ENCODE measurements at regions not wholly inside any gene's neighbourhood (a gene's known extent, or its start where the extent isn't known, plus 50 kb on each side); places are given as distances from the start of the nearest gene placed in this dataset.

DNA sequence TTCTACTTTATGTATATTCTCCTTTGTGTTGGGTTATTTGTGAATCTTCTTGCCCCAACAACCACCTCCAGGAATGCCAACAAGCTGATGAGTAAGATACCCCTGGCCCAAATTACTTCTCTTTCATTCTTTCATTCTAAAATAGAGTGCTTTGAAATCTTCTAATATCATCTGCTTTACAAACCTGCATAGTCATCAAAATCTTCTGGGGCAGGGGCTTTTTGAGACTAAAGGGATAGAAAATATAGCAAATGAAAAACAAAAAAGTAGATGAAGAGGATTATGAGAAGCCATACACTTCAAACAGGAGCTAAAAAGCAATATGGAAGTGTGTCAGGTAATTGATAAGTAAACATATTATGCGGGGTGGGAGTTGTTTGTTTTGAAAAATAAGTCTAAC lies 150.7 kb upstream of the SOX4 start:
- no peak overlapping the region for H3K4me3 Mint-ChIP-seq (ENCODE audit: unreplicated experiment)
- H3K27me3 Mint-ChIP-seq (ENCODE audit: unreplicated experiment), result peaks cover 3% of the 10 kb centered on the region
- H3K27ac Mint-ChIP-seq (ENCODE audit: unreplicated experiment), result no peak overlapping the region
- H3K9me3 Mint-ChIP-seq (ENCODE audit: unreplicated experiment), result no peaks in the 10 kb centered on the region
- peaks cover 2% of the 10 kb centered on the region for H3K4me1 Mint-ChIP-seq (ENCODE audit: low read depth, unreplicated experiment)
- TF ChIP-seq, protein P1, sequence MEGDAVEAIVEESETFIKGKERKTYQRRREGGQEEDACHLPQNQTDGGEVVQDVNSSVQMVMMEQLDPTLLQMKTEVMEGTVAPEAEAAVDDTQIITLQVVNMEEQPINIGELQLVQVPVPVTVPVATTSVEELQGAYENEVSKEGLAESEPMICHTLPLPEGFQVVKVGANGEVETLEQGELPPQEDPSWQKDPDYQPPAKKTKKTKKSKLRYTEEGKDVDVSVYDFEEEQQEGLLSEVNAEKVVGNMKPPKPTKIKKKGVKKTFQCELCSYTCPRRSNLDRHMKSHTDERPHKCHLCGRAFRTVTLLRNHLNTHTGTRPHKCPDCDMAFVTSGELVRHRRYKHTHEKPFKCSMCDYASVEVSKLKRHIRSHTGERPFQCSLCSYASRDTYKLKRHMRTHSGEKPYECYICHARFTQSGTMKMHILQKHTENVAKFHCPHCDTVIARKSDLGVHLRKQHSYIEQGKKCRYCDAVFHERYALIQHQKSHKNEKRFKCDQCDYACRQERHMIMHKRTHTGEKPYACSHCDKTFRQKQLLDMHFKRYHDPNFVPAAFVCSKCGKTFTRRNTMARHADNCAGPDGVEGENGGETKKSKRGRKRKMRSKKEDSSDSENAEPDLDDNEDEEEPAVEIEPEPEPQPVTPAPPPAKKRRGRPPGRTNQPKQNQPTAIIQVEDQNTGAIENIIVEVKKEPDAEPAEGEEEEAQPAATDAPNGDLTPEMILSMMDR (IDR thresholded peaks at IDR 0.05; ENCODE audit: partially characterized antibody, unreplicated experiment), result no peak
- H3K36me3 Mint-ChIP-seq (ENCODE audit: unreplicated experiment), result no peaks in the 10 kb centered on the region
- no peak for DNase-seq

DNA sequence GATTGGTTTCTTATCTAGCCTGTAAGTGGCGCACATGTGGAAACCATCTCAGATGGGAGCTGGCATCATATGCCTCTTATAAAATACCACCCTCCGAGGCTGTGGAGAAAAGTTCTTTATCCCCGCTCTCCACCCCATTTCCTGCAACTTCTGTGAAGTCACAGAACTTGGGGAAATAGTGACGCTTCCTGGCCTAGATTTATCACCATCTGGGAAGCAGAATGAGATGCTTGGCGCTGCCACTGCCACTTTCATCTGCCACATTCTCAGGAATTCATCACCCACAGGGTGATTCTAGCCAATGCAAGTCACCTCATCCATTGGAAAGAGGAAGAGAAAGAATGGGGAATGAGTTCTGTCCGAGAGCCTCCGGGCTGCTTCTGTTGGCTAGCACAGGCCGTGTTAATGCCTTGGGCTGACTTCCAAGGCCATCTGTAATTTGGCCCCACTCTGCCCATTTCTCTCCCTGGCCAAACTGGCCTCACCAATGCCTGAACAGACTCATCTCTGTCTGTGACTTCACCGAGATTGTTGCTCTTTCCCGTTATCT lies 148.8 kb upstream of the SOX4 start:
- Mint-ChIP-seq H3K4me3 (ENCODE audit: unreplicated experiment) (no peak overlapping the region), H3K4me1 (ENCODE audit: low read depth, unreplicated experiment) (peaks cover 6% of the 10 kb centered on the region)

DNA sequence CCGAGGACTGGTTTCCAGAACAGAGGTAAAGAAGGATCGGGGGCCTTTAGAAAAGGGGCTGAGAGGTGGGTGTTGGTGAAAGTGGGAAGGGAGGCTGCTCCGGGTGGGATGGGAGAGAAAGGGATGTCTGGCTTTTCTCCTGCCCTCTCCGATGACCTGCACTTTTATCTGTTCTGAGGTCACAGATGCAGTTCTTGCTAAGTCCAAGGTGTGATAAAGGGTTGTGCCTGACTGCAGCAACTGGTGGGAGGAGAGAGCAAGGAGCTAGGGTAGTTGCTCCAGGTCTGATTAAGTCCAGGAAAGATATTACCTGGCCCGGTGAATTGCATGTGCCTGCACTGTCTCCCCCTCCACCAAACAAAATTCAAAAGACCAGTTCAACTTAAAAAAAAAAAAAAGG lies 145.6 kb upstream of the SOX4 start:
- Mint-ChIP-seq H3K36me3 (ENCODE audit: unreplicated experiment) (no peaks in the 10 kb centered on the region), H3K4me1 (ENCODE audit: low read depth, unreplicated experiment) (peaks cover 7% of the 10 kb centered on the region), H3K4me3 (ENCODE audit: unreplicated experiment) (no peak overlapping the region), H3K27ac (ENCODE audit: unreplicated experiment) (no peak overlapping the region), H3K27me3 (ENCODE audit: unreplicated experiment) (peaks cover 3% of the 10 kb centered on the region), H3K9me3 (ENCODE audit: unreplicated experiment) (no peaks in the 10 kb centered on the region)
- no peak for DNase-seq
- TF ChIP-seq, protein P1 (IDR thresholded peaks at IDR 0.05; ENCODE audit: partially characterized antibody, unreplicated experiment), result no peak

More for the DNA sequence above, 148.8 kb upstream of the SOX4 start:
- H3K27me3 Mint-ChIP-seq (ENCODE audit: unreplicated experiment), result peaks cover 3% of the 10 kb centered on the region
- H3K27ac Mint-ChIP-seq (ENCODE audit: unreplicated experiment), result no peak overlapping the region
- TF ChIP-seq, protein P1 (IDR thresholded peaks at IDR 0.05; ENCODE audit: partially characterized antibody, unreplicated experiment), result no peak
- DNase-seq, result no peak
- no peaks in the 10 kb centered on the region for H3K36me3 Mint-ChIP-seq (ENCODE audit: unreplicated experiment)
- no peaks in the 10 kb centered on the region for H3K9me3 Mint-ChIP-seq (ENCODE audit: unreplicated experiment)

DNA sequence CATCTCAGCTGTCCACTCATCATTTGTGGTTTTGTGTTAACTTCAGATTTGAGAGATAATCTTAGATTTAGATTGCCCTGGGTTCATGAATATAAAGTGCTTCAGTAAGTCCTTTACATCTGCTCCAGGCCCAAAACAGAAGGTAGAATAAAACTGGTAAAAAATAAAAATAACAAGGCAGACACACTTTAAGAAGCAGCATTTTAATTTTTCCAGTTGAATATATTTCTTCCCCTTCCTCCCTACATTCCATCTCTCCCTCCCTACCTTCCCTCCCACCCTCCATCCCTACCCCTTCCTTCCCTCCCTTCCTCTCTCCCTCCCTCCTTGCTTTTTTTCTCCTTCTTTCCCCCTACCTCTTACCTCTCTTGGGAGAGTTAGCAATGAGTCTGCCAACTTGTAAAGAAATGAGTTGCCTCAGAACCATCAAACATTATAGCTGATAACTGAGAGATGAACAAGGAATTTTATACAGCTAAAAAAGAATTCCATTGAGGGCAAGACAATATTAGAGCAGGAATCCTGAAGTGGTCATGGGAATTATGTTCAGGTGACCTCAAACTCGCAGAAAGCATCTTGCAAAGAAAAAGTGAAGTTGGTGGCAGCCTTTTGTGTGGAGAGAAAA lies 145.0 kb upstream of the SOX4 start:
- H3K4me3 Mint-ChIP-seq (ENCODE audit: unreplicated experiment), result no peak overlapping the region
- no peak for DNase-seq
- peaks cover 7% of the 10 kb centered on the region for H3K4me1 Mint-ChIP-seq (ENCODE audit: low read depth, unreplicated experiment)
- H3K36me3 Mint-ChIP-seq (ENCODE audit: unreplicated experiment), result no peaks in the 10 kb centered on the region
- TF ChIP-seq, protein P1 (IDR thresholded peaks at IDR 0.05; ENCODE audit: partially characterized antibody, unreplicated experiment), result no peak
- H3K27me3 Mint-ChIP-seq (ENCODE audit: unreplicated experiment), result peaks cover 3% of the 10 kb centered on the region
- H3K9me3 Mint-ChIP-seq (ENCODE audit: unreplicated experiment), result no peaks in the 10 kb centered on the region
- no peak overlapping the region for H3K27ac Mint-ChIP-seq (ENCODE audit: unreplicated experiment)

DNA sequence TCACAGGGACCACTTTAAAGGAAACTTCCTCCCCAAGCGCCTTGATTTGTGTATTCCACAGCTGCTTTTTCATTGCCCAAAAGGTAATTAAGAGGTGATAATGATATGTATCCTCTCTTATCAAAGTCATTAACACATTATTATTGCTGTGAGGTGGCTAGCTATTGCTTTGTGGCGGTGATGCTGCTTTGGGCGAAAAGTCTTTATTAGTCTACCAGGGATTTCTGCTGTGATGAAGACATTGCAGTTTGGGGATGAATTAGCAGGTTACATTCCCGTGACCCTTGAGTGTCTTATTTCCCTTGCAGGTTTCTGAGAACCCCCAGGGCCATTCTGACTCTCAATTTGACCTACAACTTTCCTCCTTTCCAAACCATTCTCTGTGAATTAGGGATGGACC lies 143.4 kb upstream of the SOX4 start:
- H3K4me1 Mint-ChIP-seq (ENCODE audit: low read depth, unreplicated experiment), result peaks cover 7% of the 10 kb centered on the region
- no peak overlapping the region for H3K4me3 Mint-ChIP-seq (ENCODE audit: unreplicated experiment)
- DNase-seq, result no peak
- H3K36me3 Mint-ChIP-seq (ENCODE audit: unreplicated experiment), result no peaks in the 10 kb centered on the region
- TF ChIP-seq, protein P1 (IDR thresholded peaks at IDR 0.05; ENCODE audit: partially characterized antibody, unreplicated experiment), result no peak
- peaks cover 2% of the 10 kb centered on the region for H3K27me3 Mint-ChIP-seq (ENCODE audit: unreplicated experiment)
- H3K27ac Mint-ChIP-seq (ENCODE audit: unreplicated experiment), result no peak overlapping the region
- H3K9me3 Mint-ChIP-seq (ENCODE audit: unreplicated experiment), result no peaks in the 10 kb centered on the region
